Spleen (tissue), 11 donors: ENCODE measurements at regions not wholly inside any gene's neighbourhood (a gene's known extent, or its start where the extent isn't known, plus 50 kb on each side); places are given as distances from the start of the nearest gene placed in this dataset.

ENCODE experiments used
- DNase-seq: peaks from one replicate; pipeline ENCODE4 v3.0.0-alpha.2; 2020
- H3K27ac ChIP-seq, 8 donors: fragments of 200-600 bp; sonication (generic) in 7 of 8; 1 replicate in 4 of 8; 2 replicates in 4 of 8; pipeline versions ENCODE4 v1.5.0 to v1.8.0; 2016 to 2021; ENCODE audit warnings: inconsistent platforms in 4 of 8, mild to moderate bottlenecking in 4 of 8, moderate library complexity in 1 of 8
- H3K27me3 ChIP-seq, 7 donors: fragments of 200-600 bp; sonication (generic) in 6 of 7; replicated peaks in 1 of 7; 1 replicate in 4 of 7; 2 replicates in 3 of 7; pipeline versions ENCODE4 v1.5.0 to v1.8.0; 2016 to 2021; ENCODE audit warnings: inconsistent platforms in 3 of 7, mild to moderate bottlenecking in 1 of 7
- H3K36me3 ChIP-seq, 6 donors: fragments of 200-600 bp; sonication (generic) in 5 of 6; 1 replicate in 4 of 6; 2 replicates in 2 of 6; pipeline versions ENCODE4 v1.5.0 to v1.8.0; 2016 to 2021; ENCODE audit warnings: inconsistent platforms in 2 of 6
- H3K4me1 ChIP-seq, 6 donors: fragments of 200-600 bp; sonication (generic) in 5 of 6; 1 replicate in 3 of 6; 2 replicates in 3 of 6; pipeline versions ENCODE4 v1.5.0 to v1.8.0; 2016 to 2021; ENCODE audit warnings: inconsistent platforms in 3 of 6
- H3K4me3 ChIP-seq, 8 donors: fragments of 200-600 bp; sonication (generic) in 7 of 8; 1 replicate in 4 of 8; 2 replicates in 4 of 8; pipeline versions ENCODE4 v1.5.0 to v1.8.0; 2016 to 2021; ENCODE audit warnings: inconsistent platforms in 4 of 8, mild to moderate bottlenecking in 4 of 8, moderate library complexity in 2 of 8
- H3K9me3 ChIP-seq, 8 donors: fragments of 200-600 bp; sonication (generic) in 7 of 8; 1 replicate in 4 of 8; 2 replicates in 4 of 8; pipeline versions ENCODE4 v1.5.0 to v1.8.0; 2016 to 2021; ENCODE audit warnings: inconsistent platforms in 4 of 8
- POLR2A ChIP-seq, 3 donors: fragments of 450-650 bp; IDR thresholded peaks; one replicate each; pipeline ENCODE4 v1.5.1; 2017; ENCODE audit warnings: antibody characterized with exemption in 3 of 3, mild to moderate bottlenecking in 1 of 3
- POLR2AphosphoS5 ChIP-seq, 3 donors: sonication (generic); formaldehyde crosslinking; IDR thresholded peaks; one replicate each; pipeline ENCODE4 v1.5.1; 2017; ENCODE audit warnings: antibody characterized with exemption in 3 of 3
- WGBS, 5 donors: extraction: QIAGEN DNeasy Blood & Tissue Kit in 3 of 5; methylation state at CpG; one replicate each; pipeline versions ENCODE4 v1.1.5 to v1.1.7; 2013 to 2018; 5-methylcytosine and 5-hydroxymethylcytosine counted together
- intact Hi-C: fragments of 100-400 bp; cut with DNase I; formaldehyde crosslinking; loops from one replicate; pipeline ENCODE4 v1.15.0; 2023; ENCODE audit warnings: low total_unique reads
- TF ChIP-seq, protein P1 (sequence below), 11 experiments: fragments of 200-600 bp in 7 of 11; fragments of 450-650 bp in 4 of 11; sonication (generic) in 4 of 11; IDR thresholded peaks in 8 of 11; conservative IDR thresholded peaks in 3 of 11; 1 replicate in 7 of 11; 2 replicates in 4 of 11; pipeline versions ENCODE4 v1.4.0 to v1.8.0; 2016 to 2021; ENCODE audit warnings: antibody characterized with exemption in 11 of 11, inconsistent platforms in 4 of 11, mild to moderate bottlenecking in 1 of 11
- donor health status: healthy with polysubstance abuse.
- donor health status: DM: no; HTN: no; CAD: no; lungs with moderate emphysema.
- donor health status: DM: no; HTN: no; CAD: no.
- donor health status: Bipolar disorder and iron deficiency.
- donor health status: healthy.
- donor health status: DM: no; HTN: no; CAD: no.
- donor health status: DM: yes; HTN: yes; CAD: no.

DNA sequence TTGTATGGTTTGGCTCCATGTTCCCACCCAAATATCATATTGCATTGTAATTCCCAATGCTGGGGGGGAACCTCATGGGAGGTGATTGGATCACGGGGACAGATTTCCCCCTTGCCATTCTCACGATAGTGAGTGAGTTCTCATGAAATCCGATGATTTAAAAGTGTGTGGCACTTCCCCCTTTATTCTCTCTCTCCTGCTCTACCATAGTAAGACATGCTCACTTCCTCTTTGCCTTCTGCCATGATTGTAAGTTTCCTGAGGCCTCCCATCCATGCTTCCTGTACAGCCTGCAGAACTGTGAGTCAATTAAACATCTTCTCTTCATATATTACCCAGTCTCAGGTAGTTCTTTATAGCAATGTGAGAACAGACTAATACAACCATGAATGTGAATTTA lies 211.6 kb upstream of the NR5A2 start:
- Histone ChIP-seq H3K4me1 (no peaks in the 10 kb centered on the region), H3K27me3 (no peaks in the 10 kb centered on the region), H3K9me3 (peaks cover 0 to 8% (median 2%) of the 10 kb centered on the region in 8 donors), H3K4me3 (no peak overlapping the region), H3K36me3 (no peaks in the 10 kb centered on the region), H3K27ac (no peak overlapping the region)
- TF ChIP-seq, protein P1, sequence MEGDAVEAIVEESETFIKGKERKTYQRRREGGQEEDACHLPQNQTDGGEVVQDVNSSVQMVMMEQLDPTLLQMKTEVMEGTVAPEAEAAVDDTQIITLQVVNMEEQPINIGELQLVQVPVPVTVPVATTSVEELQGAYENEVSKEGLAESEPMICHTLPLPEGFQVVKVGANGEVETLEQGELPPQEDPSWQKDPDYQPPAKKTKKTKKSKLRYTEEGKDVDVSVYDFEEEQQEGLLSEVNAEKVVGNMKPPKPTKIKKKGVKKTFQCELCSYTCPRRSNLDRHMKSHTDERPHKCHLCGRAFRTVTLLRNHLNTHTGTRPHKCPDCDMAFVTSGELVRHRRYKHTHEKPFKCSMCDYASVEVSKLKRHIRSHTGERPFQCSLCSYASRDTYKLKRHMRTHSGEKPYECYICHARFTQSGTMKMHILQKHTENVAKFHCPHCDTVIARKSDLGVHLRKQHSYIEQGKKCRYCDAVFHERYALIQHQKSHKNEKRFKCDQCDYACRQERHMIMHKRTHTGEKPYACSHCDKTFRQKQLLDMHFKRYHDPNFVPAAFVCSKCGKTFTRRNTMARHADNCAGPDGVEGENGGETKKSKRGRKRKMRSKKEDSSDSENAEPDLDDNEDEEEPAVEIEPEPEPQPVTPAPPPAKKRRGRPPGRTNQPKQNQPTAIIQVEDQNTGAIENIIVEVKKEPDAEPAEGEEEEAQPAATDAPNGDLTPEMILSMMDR (IDR thresholded peaks at IDR 0.05 in 8 of 11, conservative IDR thresholded peaks at IDR 0.05 in 3 of 11): no peak
- TF ChIP-seq POLR2AphosphoS5 (IDR thresholded peaks at IDR 0.05) (no peak), POLR2A (IDR thresholded peaks at IDR 0.05) (no peak)
- 51 to 82% (median 77%) methylated on average over 3 of the region's 3 CpGs for WGBS, 5 donors
- intact Hi-C loops: no loop called here
- DNase-seq: no peak

DNA sequence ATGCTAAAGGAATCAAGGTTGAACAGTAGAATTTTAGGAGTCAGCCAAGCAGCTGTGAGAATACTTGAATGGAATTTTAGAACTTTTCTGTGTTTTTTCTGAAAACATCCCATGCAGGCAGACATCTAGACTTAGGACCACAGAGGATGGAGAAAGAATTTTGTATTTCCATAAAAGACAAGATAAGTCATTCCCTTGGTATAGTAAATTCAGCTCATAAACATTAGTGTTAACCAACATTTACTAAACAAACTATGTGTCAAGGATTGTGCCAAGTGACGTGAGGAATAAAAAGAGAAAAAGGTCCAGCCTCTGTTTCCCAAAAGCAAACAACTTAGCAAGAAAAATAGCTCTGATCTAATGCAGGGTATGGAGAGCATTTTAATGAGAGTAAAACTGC lies 210.2 kb upstream of the NR5A2 start:
- WGBS, 5 donors: 81 to 95% (median 92%) methylated on average over 1 of the region's 1 CpG
- intact Hi-C loops: no loop called here
- Histone ChIP-seq H3K4me1 (no peaks in the 10 kb centered on the region), H3K9me3 (peaks cover 0 to 8% (median 2%) of the 10 kb centered on the region in 8 donors), H3K4me3 (no peak overlapping the region), H3K27ac (no peak overlapping the region), H3K27me3 (no peaks in the 10 kb centered on the region), H3K36me3 (no peaks in the 10 kb centered on the region)
- TF ChIP-seq, protein P1 (IDR thresholded peaks at IDR 0.05 in 8 of 11, conservative IDR thresholded peaks at IDR 0.05 in 3 of 11): no peak
- TF ChIP-seq POLR2A (IDR thresholded peaks at IDR 0.05): no peak
- no peak for TF ChIP-seq POLR2AphosphoS5 (IDR thresholded peaks at IDR 0.05)
- DNase-seq: no peak

DNA sequence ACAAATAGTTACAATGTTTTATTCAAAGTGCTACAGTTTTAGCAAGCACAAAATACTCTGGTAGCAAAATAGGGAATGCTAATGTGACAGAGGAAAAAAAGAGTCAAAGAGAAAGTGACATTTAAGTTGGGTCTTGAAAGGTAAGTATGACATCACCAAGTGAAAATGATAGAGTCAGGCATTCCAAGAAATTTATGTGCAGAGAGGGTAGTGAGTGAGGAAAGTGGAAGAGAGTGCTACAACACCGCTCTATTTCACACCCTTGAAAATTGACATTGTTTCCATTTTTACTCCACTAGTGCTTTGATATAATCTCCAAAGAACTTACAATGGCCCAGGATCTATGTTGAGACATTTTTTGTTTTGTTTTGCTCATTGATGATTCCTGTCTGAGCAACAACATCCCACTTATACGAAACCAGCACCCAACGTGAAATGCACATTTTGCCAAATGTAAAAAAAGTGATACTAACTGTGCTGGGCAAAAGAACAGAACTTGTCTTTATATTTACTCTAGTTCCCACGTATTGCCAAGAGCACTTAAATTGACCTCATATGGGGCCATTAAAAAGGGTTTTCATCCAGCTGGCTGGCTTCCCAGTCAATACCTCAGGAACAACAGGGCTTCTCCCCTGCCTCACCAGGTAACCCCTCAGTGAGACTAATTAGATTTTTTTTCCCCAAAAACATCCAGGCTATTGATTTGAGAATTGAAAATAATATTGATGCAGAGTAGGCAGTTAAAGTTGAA lies 206.3 kb upstream of the NR5A2 start:
- Histone ChIP-seq H3K27me3 (peaks cover 0 to 5% (median 0%) of the 10 kb centered on the region in 7 donors), H3K9me3 (peaks cover 0 to 11% (median under 1%) of the 10 kb centered on the region in 8 donors), H3K27ac (no peak overlapping the region), H3K4me3 (no peak overlapping the region), H3K36me3 (no peaks in the 10 kb centered on the region), H3K4me1 (no peaks in the 10 kb centered on the region)
- TF ChIP-seq POLR2AphosphoS5 (IDR thresholded peaks at IDR 0.05): no peak
- TF ChIP-seq, protein P1 (IDR thresholded peaks at IDR 0.05 in 8 of 11, conservative IDR thresholded peaks at IDR 0.05 in 3 of 11): no peak
- TF ChIP-seq POLR2A (IDR thresholded peaks at IDR 0.05): no peak
- intact Hi-C loops: no loop called here
- 71 to 85% (median 79%) methylated on average over 4 of the region's 4 CpGs for WGBS, 5 donors
- DNase-seq: no peak

DNA sequence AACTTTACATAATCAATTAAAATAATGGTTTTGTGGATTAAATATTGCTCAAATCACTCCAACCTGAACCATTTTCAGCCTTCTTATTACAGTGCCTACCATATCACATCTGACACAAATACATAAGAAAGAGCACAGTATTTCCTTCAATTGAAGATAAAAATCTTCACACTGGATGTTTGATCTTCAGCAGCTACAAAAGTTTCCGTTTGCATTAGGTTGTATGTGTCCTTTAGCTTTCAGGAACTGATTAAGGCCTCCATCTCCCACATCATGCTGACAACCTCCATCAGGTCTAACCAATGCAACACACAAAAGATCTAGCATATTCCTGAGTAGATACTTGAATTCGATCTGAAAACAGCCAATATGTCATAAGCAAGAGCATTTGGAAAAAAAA lies 195.1 kb upstream of the NR5A2 start:
- Histone ChIP-seq H3K27me3 (peaks cover 0 to 5% (median 0%) of the 10 kb centered on the region in 7 donors), H3K4me1 (no peaks in the 10 kb centered on the region), H3K27ac (no peak overlapping the region), H3K9me3 (peaks cover 0 to 16% (median 6%) of the 10 kb centered on the region in 8 donors), H3K4me3 (no peak overlapping the region), H3K36me3 (no peaks in the 10 kb centered on the region)
- TF ChIP-seq POLR2AphosphoS5 (IDR thresholded peaks at IDR 0.05) (no peak), POLR2A (IDR thresholded peaks at IDR 0.05) (no peak)
- TF ChIP-seq, protein P1 (IDR thresholded peaks at IDR 0.05 in 8 of 11, conservative IDR thresholded peaks at IDR 0.05 in 3 of 11): no peak
- WGBS, 5 donors: 53 to 69% (median 65%) methylated on average over 2 of the region's 2 CpGs
- DNase-seq: no peak
- intact Hi-C loops: no loop called here
